ENCODE measurements at regions not wholly inside any gene's neighbourhood (a gene's known extent, or its start where the extent isn't known, plus 50 kb on each side); places are given as distances from the start of the nearest gene placed in this dataset.

GRCh38 chr10:128689667-128690066, 563.4 kb upstream of the MKI67 start:
- TF ChIP-seq CTCF (conservative IDR thresholded peaks at IDR 0.05; ENCODE audit: low read depth, low read length) (no peak), EZH2phosphoT487 (IDR thresholded peaks at IDR 0.05; ENCODE audit: borderline replicate concordance, low read length) (no peak)

All from PC-3 (cell line).